A549 (cell line): ENCODE measurements at regions not wholly inside any gene's neighbourhood (a gene's known extent, or its start where the extent isn't known, plus 50 kb on each side); places are given as distances from the start of the nearest gene placed in this dataset.
A peak's percentile ranks its signal among the peaks of the same experiment; 100 is the strongest.

Source experiments
- ATAC-seq, 2 experiments: fragments of 200-7000 bp in 1 of 2; fragments of >200 bp in 1 of 2; cut with Nextera tagmentation in 1 of 2; cut with Tn5 transposase in 1 of 2; 3 replicates each; pipeline versions ENCODE4 v1.8.0 to v1.9.1; 2018 to 2020; ENCODE audit warnings: mild to moderate bottlenecking in 1 of 2, moderate library complexity in 1 of 2
- CTCF ChIA-PET: fragments of 300-600 bp; sonication (Branson Sonifier 250); formaldehyde crosslinking; extraction: SDS; loops from one replicate; lab custom pipeline; 2021; ENCODE audit warnings: antibody characterized with exemption, inconsistent platforms; lab: Yijun Ruan, JAX
- POLR2A ChIA-PET: fragments of 350-600 bp; formaldehyde crosslinking; extraction: SDS; loops from one replicate; lab custom pipeline; 2021; ENCODE audit warnings: antibody characterized with exemption, inconsistent platforms; lab: Yijun Ruan, JAX
- DNase-seq, 2 experiments: peaks; one replicate each; pipeline versions ENCODE4 v3.0.0 to v3.0.0-alpha.2; 2011 to 2016; ENCODE audit warnings: low read depth in 1 of 2, low spot score in 1 of 2
- FAIRE-seq: peaks from 2 replicates; lab custom pipeline; 2011; peaks lifted over from hg19 to GRCh38; lab: Jason Lieb, UNC
- H3K27ac ChIP-seq, 2 experiments: fragments of >200 bp; sonication (Bioruptor Twin); formaldehyde crosslinking; 3 replicates each; pipeline ENCODE4 v1.5.1; 2016 to 2017
- H3K4me1 ChIP-seq: fragments of >200 bp; sonication (Bioruptor Twin); formaldehyde crosslinking; 3 replicates; pipeline ENCODE4 v1.6.1; 2016
- H3K4me2 ChIP-seq: fragments of >200 bp; sonication (Bioruptor Twin); formaldehyde crosslinking; 3 replicates; pipeline ENCODE4 v1.6.1; 2016
- H3K4me3 ChIP-seq: fragments of >200 bp; sonication (Bioruptor Twin); formaldehyde crosslinking; 3 replicates; pipeline ENCODE4 v1.5.1; 2016
- H3K9me3 ChIP-seq: fragments of >200 bp; sonication (Bioruptor Twin); formaldehyde crosslinking; 3 replicates; pipeline ENCODE4 v1.6.1; 2016
- BCL3 ChIP-seq: fragments of >200 bp; sonication (Bioruptor Twin); formaldehyde crosslinking; IDR thresholded peaks from 3 replicates; pipeline ENCODE4 v1.6.1; 2016
- CBX2 ChIP-seq: fragments of 200-600 bp; sonication (generic); IDR thresholded peaks from 2 replicates; pipeline ENCODE4 v1.6.1; 2016; ENCODE audit warnings: low read depth, mild to moderate bottlenecking, borderline replicate concordance
- CBX8 ChIP-seq: fragments of 200-600 bp; sonication (generic); IDR thresholded peaks from 2 replicates; pipeline ENCODE4 v1.6.1; 2016
- CHD2 ChIP-seq: fragments of 150-350 bp; IDR thresholded peaks from 2 replicates; pipeline ENCODE4 v1.6.1; 2014; ENCODE audit warnings: low read length; ENCODE audit not compliant: partially characterized antibody
- CHD4 ChIP-seq: fragments of 200-600 bp; sonication (generic); IDR thresholded peaks from 2 replicates; pipeline ENCODE4 v1.6.1; 2016; ENCODE audit warnings: antibody characterized with exemption, mild to moderate bottlenecking, borderline replicate concordance
- CTCF ChIP-seq: fragments of >200 bp; sonication (Bioruptor Twin); formaldehyde crosslinking; IDR thresholded peaks from 3 replicates; pipeline ENCODE4 v1.5.1; 2016
- EHF ChIP-seq: fragments of 250-450 bp; sonication (Bioruptor Pico); IDR thresholded peaks from 2 replicates; pipeline ENCODE4 v1.5.0; 2020; ENCODE audit warnings: mild to moderate bottlenecking
- EP300 ChIP-seq, 2 experiments: fragments of >200 bp; sonication (Bioruptor Twin); formaldehyde crosslinking; IDR thresholded peaks; 2 replicates in 1 of 2; 3 replicates in 1 of 2; pipeline ENCODE4 v1.6.1; 2016 to 2017
- FOSB ChIP-seq: fragments of 250-450 bp; sonication (Bioruptor Pico); IDR thresholded peaks from 2 replicates; pipeline ENCODE4 v1.5.0; 2020; ENCODE audit warnings: mild to moderate bottlenecking, moderate library complexity
- FOSL2 ChIP-seq, 2 experiments: fragments of 450-650 bp in 1 of 2; fragments of >200 bp in 1 of 2; sonication (Bioruptor Twin) in 1 of 2; formaldehyde crosslinking; IDR thresholded peaks; 2 replicates each; pipeline versions ENCODE4 v1.5.0 to v1.6.1; 2016 to 2020; ENCODE audit warnings: mild to moderate bottlenecking in 1 of 2, moderate library complexity in 1 of 2
- GATA3 ChIP-seq: IDR thresholded peaks from 2 replicates; pipeline ENCODE4 v1.6.1; 2012; ENCODE audit warnings: borderline replicate concordance
- HOXA7 ChIP-seq: fragments of 250-450 bp; sonication (Bioruptor Pico); IDR thresholded peaks from 2 replicates; pipeline ENCODE4 v1.5.0; 2020; ENCODE audit warnings: mild to moderate bottlenecking, moderate library complexity
- HOXB5 ChIP-seq: fragments of 250-450 bp; sonication (Bioruptor Pico); IDR thresholded peaks from 2 replicates; pipeline ENCODE4 v1.5.0; 2020; ENCODE audit warnings: mild to moderate bottlenecking, moderate library complexity
- JUN ChIP-seq, 2 experiments: fragments of >200 bp; sonication (Bioruptor Twin); formaldehyde crosslinking; IDR thresholded peaks; 2 replicates in 1 of 2; 3 replicates in 1 of 2; pipeline ENCODE4 v1.6.1; 2016 to 2017
- JUNB ChIP-seq: fragments of >200 bp; sonication (Bioruptor Twin); formaldehyde crosslinking; IDR thresholded peaks from 2 replicates; pipeline ENCODE4 v1.6.1; 2016
- KDM5A ChIP-seq: fragments of 200-600 bp; sonication (generic); IDR thresholded peaks from 2 replicates; pipeline ENCODE4 v1.6.1; 2016; ENCODE audit warnings: antibody characterized with exemption, mild to moderate bottlenecking
- MAFK ChIP-seq: fragments of 450-650 bp; IDR thresholded peaks from 2 replicates; pipeline ENCODE4 v1.6.1; 2014; ENCODE audit not compliant: partially characterized antibody
- MAZ ChIP-seq: fragments of 150-350 bp; IDR thresholded peaks from 2 replicates; pipeline ENCODE4 v1.6.1; 2014; ENCODE audit warnings: antibody characterized with exemption, low read depth, low read length, borderline replicate concordance
- NFE2L2 ChIP-seq: fragments of 150-350 bp; conservative IDR thresholded peaks from 2 replicates; pipeline ENCODE4 v1.6.1; 2014; ENCODE audit warnings: low read length
- PHF8 ChIP-seq: fragments of 200-600 bp; sonication (generic); IDR thresholded peaks from 2 replicates; pipeline ENCODE4 v1.6.1; 2016; ENCODE audit warnings: low read depth, mild to moderate bottlenecking, antibody characterized with exemption, moderate library complexity, borderline replicate concordance
- POLR2A ChIP-seq: IDR thresholded peaks from 2 replicates; pipeline ENCODE4 v1.6.1; 2012; ENCODE audit warnings: mild to moderate bottlenecking, low read length
- POLR2AphosphoS2 ChIP-seq: conservative IDR thresholded peaks from 2 replicates; pipeline ENCODE4 v1.6.1; 2012; ENCODE audit warnings: low read length, improper control_type of control experiment, inconsistent platforms
- RAD21 ChIP-seq, 2 experiments: fragments of >200 bp in 1 of 2; sonication (Bioruptor Twin) in 1 of 2; formaldehyde crosslinking in 1 of 2; IDR thresholded peaks in 1 of 2; conservative IDR thresholded peaks in 1 of 2; 2 replicates in 1 of 2; 3 replicates in 1 of 2; pipeline ENCODE4 v1.6.1; 2012 to 2018; ENCODE audit warnings: inconsistent platforms in 1 of 2
- RCOR1 ChIP-seq: fragments of 150-350 bp; IDR thresholded peaks from 2 replicates; pipeline ENCODE4 v1.6.1; 2014; ENCODE audit warnings: antibody characterized with exemption, low read length, low read depth
- RFX5 ChIP-seq: fragments of 450-650 bp; IDR thresholded peaks from 2 replicates; pipeline ENCODE4 v1.7.1; 2014; ENCODE audit warnings: antibody characterized with exemption, mild to moderate bottlenecking, moderate library complexity
- SMC3 ChIP-seq: fragments of >200 bp; sonication (Bioruptor Twin); formaldehyde crosslinking; IDR thresholded peaks from 3 replicates; pipeline ENCODE4 v1.6.1; 2018; ENCODE audit warnings: inconsistent platforms
- TFCP2L1 ChIP-seq: fragments of 250-450 bp; sonication (Bioruptor Pico); IDR thresholded peaks from 2 replicates; pipeline ENCODE4 v1.5.0; 2021; ENCODE audit warnings: mild to moderate bottlenecking
- TP53 ChIP-seq: fragments of 250-450 bp; sonication (Bioruptor Pico); IDR thresholded peaks from 2 replicates; pipeline ENCODE4 v1.5.0; 2021; ENCODE audit warnings: mild to moderate bottlenecking, moderate library complexity
- ZNF302 ChIP-seq: fragments of 250-450 bp; sonication (Bioruptor Pico); IDR thresholded peaks from 2 replicates; pipeline ENCODE4 v1.9.0; 2021; ENCODE audit warnings: inconsistent platforms, mild to moderate bottlenecking, moderate library complexity
- ZSCAN20 ChIP-seq: fragments of 250-450 bp; sonication (Bioruptor Pico); IDR thresholded peaks from 2 replicates; pipeline ENCODE4 v1.8.0; 2022; ENCODE audit warnings: mild to moderate bottlenecking, moderate library complexity
- WGBS: methylation state at CpG from one replicate; pipeline ENCODE4 v1.1.6; 2017; ENCODE audit errors: missing lambda C conversion rate; 5-methylcytosine and 5-hydroxymethylcytosine counted together

DNA sequence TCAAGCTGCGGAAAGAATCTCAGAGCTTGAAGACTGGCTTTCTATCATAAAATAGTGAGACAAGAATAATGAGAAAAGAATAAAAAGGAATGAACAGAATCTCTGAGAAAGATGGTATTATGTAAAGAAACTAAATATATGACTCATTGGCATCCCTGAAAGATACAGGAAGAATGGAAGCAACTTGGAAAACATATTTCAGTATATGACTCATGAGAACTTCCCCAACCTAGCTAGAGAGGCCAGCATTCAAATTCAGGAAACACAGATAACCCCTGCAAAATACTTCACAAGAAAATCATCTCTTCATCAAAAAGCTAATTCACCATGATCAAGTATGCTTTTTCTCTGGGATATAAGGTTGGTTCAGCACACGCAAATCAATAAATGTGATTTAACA is 2318.0 kb downstream of the PCDH9 start:
- ATAC-seq (peak in 1 of 2 experiments; percentile 72; a peak in 2 of 6 replicates), FAIRE-seq (no peak), DNase-seq (peak in 1 of 2 experiments; percentile 48)
- H3K9me3 ChIP-seq, result 0 out of 3 replicates have a peak, but pooled peaks cover 6% of the 10 kb centered on the region
- peak overlapping the region; percentile 56 to 76; a peak in 5 of 6 replicates for H3K27ac ChIP-seq
- ChIA-PET CTCF (no interaction called here), POLR2A (no interaction called here)
- WGBS, result 67% methylated on average over 1 of the region's 2 CpGs
- no peak for TF ChIP-seq RCOR1
- peak; percentile 65 for TF ChIP-seq JUNB
- peak; percentile 18; the same call in 1 of the 2 replicates for TF ChIP-seq GATA3
- no peak for TF ChIP-seq POLR2AphosphoS2
- no peak for TF ChIP-seq TP53 (CRISPR knock-in tag)
- peak; percentile 65 for TF ChIP-seq FOSL2 (IDR thresholded peaks at IDR 0.05)
- peak; percentile 84 for TF ChIP-seq FOSL2 (CRISPR knock-in tag; IDR thresholded peaks at IDR 0.05)
- H3K4me1 ChIP-seq, result peaks cover 6% of the 10 kb centered on the region; the same call in 2 of the 3 replicates
- H3K4me2 ChIP-seq, result peak overlapping the region; percentile 40; the same call in 2 of the 3 replicates
- H3K4me3 ChIP-seq, result no peak overlapping the region

GRCh38 chr13:64910096-64910495 is 2320.0 kb downstream of the PCDH9 start:
- CTCF ChIA-PET, result no interaction called here
- no peak for FAIRE-seq

DNA sequence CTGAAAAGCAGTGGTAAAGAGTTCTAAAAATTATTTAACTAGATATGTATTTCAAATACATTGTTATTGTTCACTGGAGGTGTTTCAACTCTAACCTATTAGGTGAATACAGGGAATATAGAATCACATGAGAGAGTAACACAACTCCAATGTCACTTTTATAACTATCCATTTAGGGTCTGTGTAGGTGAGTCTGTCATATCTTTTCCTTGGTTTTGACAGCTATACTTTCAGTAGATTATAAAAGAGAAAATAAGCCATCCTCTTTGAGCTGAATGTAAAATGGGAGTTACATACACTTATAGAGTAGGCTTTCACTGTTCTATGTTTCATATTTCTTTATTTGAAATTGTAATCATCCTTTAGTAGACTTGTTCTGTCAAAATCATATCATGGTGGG is 2321.0 kb downstream of the PCDH9 start:
- ATAC-seq, result no peak
- no peak overlapping the region for H3K4me2 ChIP-seq
- H3K4me1 ChIP-seq, result peaks cover 6% of the 10 kb centered on the region; the same call in 2 of the 3 replicates
- ChIA-PET POLR2A (no interaction called here), CTCF (no interaction called here)
- no peak for DNase-seq
- H3K4me3 ChIP-seq, result no peak overlapping the region
- no peak for FAIRE-seq
- no peak overlapping the region for H3K27ac ChIP-seq
- 0 out of 3 replicates have a peak, but pooled peaks cover 6% of the 10 kb centered on the region for H3K9me3 ChIP-seq
- no peak for TF ChIP-seq CHD2
- TF ChIP-seq PHF8, result no peak
- no peak for TF ChIP-seq HOXA7 (CRISPR knock-in tag)
- TF ChIP-seq BCL3, result no peak
- TF ChIP-seq RAD21 (conservative IDR thresholded peaks at IDR 0.05 in 1 of 2, IDR thresholded peaks at IDR 0.05 in 1 of 2), result no peak
- no peak for TF ChIP-seq EP300 (IDR thresholded peaks at IDR 0.05)
- no peak for TF ChIP-seq MAZ
- TF ChIP-seq HOXB5, result no peak
- TF ChIP-seq POLR2A, result no peak
- TF ChIP-seq CBX8, result no peak
- no peak for TF ChIP-seq JUN (IDR thresholded peaks at IDR 0.05)
- no peak for TF ChIP-seq POLR2AphosphoS2
- TF ChIP-seq SMC3, result no peak
- TF ChIP-seq EHF (CRISPR knock-in tag), result no peak
- no peak for TF ChIP-seq KDM5A
- no peak for TF ChIP-seq FOSB (CRISPR knock-in tag)
- TF ChIP-seq ZSCAN20 (CRISPR knock-in tag), result no peak
- TF ChIP-seq FOSL2 (IDR thresholded peaks at IDR 0.05), result no peak
- no peak for TF ChIP-seq FOSL2 (CRISPR knock-in tag; IDR thresholded peaks at IDR 0.05)

More at GRCh38 chr13:64910096-64910495, 2320.0 kb downstream of the PCDH9 start:
- POLR2A ChIA-PET, result no interaction called here
- peaks cover 6% of the 10 kb centered on the region; the same call in 2 of the 3 replicates for H3K4me1 ChIP-seq
- WGBS, result 84% methylated on average over 1 of the region's 1 CpG
- H3K27ac ChIP-seq, result no peak overlapping the region
- H3K4me3 ChIP-seq, result no peak overlapping the region
- ATAC-seq (no peak), DNase-seq (no peak)
- no peak for TF ChIP-seq JUN (IDR thresholded peaks at IDR 0.05)
- no peak for TF ChIP-seq CHD2
- TF ChIP-seq MAFK, result no peak
- no peak for TF ChIP-seq FOSL2 (IDR thresholded peaks at IDR 0.05)
- no peak for TF ChIP-seq FOSL2 (CRISPR knock-in tag; IDR thresholded peaks at IDR 0.05)
- TF ChIP-seq EP300 (IDR thresholded peaks at IDR 0.05), result no peak
- TF ChIP-seq JUNB, result no peak
- no peak for TF ChIP-seq CTCF
- TF ChIP-seq RFX5, result no peak
- TF ChIP-seq RAD21 (conservative IDR thresholded peaks at IDR 0.05 in 1 of 2, IDR thresholded peaks at IDR 0.05 in 1 of 2), result no peak
- TF ChIP-seq CHD4, result no peak
- no peak for TF ChIP-seq ZNF302 (CRISPR knock-in tag)
- no peak for TF ChIP-seq NFE2L2
- no peak for TF ChIP-seq TFCP2L1 (CRISPR knock-in tag)
- no peak for TF ChIP-seq CBX2
- TF ChIP-seq BCL3, result no peak
- H3K4me2 ChIP-seq, result no peak overlapping the region
- H3K9me3 ChIP-seq, result 0 out of 3 replicates have a peak, but pooled peaks cover 6% of the 10 kb centered on the region
